OCI-LY3 (cell line): ENCODE measurements at regions not wholly inside any gene's neighbourhood (a gene's known extent, or its start where the extent isn't known, plus 50 kb on each side); places are given as distances from the start of the nearest gene placed in this dataset.
"Not testable (repeated sequence)": the region's sequence is repeated elsewhere in the genome, so short reads cannot be mapped to it uniquely, and the experiment has no call there.

Source experiments
- H2AFZ ChIP-seq: fragments of 200-600, 300-600 bp; shearing (Covaris generic); 2 replicates; pipeline ENCODE4 v1.6.0; 2014; ENCODE audit warnings: antibody characterized with exemption, low read depth, low read length
- H3K27ac ChIP-seq: fragments of 200-600, 300-600 bp; sonication (generic); 2 replicates; pipeline ENCODE4 v1.5.1; 2014; ENCODE audit warnings: mild to moderate bottlenecking, low read length, moderate library complexity, mixed read lengths
- H3K27me3 ChIP-seq: fragments of 200-600, 300-600 bp; sonication (generic); 2 replicates; pipeline ENCODE4 v1.6.1; 2014; ENCODE audit warnings: low read depth, low read length, mixed read lengths
- H3K36me3 ChIP-seq: fragments of 200-600, 300-600 bp; sonication (generic); replicated peaks from 2 replicates; pipeline ENCODE3; 2014; ENCODE audit warnings: low read depth, low read length, mixed read lengths
- H3K4me1 ChIP-seq: fragments of 300-600, 200-600 bp; sonication (generic); 2 replicates; pipeline ENCODE4 v1.6.1; 2014; ENCODE audit warnings: low read length, mixed read lengths
- H3K4me2 ChIP-seq: fragments of 200-600, 300-600 bp; sonication (generic); 2 replicates; pipeline ENCODE4 v1.6.1; 2014; ENCODE audit warnings: low read length, mixed read lengths
- H3K4me3 ChIP-seq: fragments of 300-600, 200-600 bp; sonication (generic); 2 replicates; pipeline ENCODE4 v1.5.1; 2014; ENCODE audit warnings: antibody characterized with exemption, mild to moderate bottlenecking, low read length, moderate library complexity
- H3K79me2 ChIP-seq: fragments of 300-600, 200-600 bp; shearing (Covaris generic); 2 replicates; pipeline ENCODE4 v1.6.1; 2014; ENCODE audit warnings: mild to moderate bottlenecking, low read length, mixed read lengths
- H3K9ac ChIP-seq: fragments of 300-600, 200-600 bp; shearing (Covaris generic); 2 replicates; pipeline ENCODE4 v1.6.0; 2014; ENCODE audit warnings: mild to moderate bottlenecking, low read length, moderate library complexity
- H3K9me3 ChIP-seq: fragments of 200-600, 300-600 bp; shearing (Covaris generic); 2 replicates; pipeline ENCODE4 v1.6.1; 2014; ENCODE audit warnings: low read length, mixed read lengths; ENCODE audit not compliant: insufficient read depth
- H4K20me1 ChIP-seq: fragments of 200-600, 300-600 bp; sonication (generic); 2 replicates; pipeline ENCODE4 v1.6.1; 2016; ENCODE audit warnings: low read length, mixed read lengths; ENCODE audit not compliant: insufficient read depth
- EZH2phosphoT487 ChIP-seq: fragments of 200-600 bp; shearing (Covaris generic); IDR thresholded peaks from 2 replicates; pipeline ENCODE4 v1.6.1; 2018; ENCODE audit warnings: antibody characterized with exemption, mixed run types, low read depth
- TF ChIP-seq, protein P1 (sequence below): fragments of 200-600, 300-600 bp; sonication (generic); IDR thresholded peaks from 2 replicates; pipeline ENCODE4 v1.5.1; 2014; ENCODE audit warnings: antibody characterized with exemption, low read length, low read depth

DNA sequence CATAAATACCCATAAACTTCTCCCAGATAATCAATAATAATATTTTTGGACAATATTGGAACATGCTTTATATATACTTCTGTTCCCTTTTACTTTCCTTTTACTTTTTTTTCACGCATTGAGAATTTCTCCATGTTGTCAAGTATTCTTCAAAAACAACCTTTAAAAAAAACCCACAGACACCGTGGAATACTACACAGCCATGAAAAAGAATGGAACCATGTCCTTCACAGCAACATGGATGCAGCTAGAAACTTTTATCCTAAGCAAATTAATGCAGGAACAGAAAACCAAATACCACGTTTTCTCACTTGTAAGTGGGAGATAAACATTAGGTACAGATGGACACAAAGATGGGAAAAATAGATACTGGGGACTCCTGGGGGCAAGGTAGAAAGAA lies 854.7 kb downstream of the TBC1D22A start:
- Histone ChIP-seq H4K20me1 (no peaks in the 10 kb centered on the region), H3K4me3 (no peak overlapping the region), H3K9ac (no peak overlapping the region), H2AFZ (no peak overlapping the region), H3K4me2 (no peak overlapping the region), H3K79me2 (no peaks in the 10 kb centered on the region), H3K27me3 (no peaks in the 10 kb centered on the region), H3K9me3 (no peaks in the 10 kb centered on the region), H3K4me1 (no peaks in the 10 kb centered on the region), H3K36me3 (no peaks in the 10 kb centered on the region), H3K27ac (no peak overlapping the region)
- TF ChIP-seq, protein P1, sequence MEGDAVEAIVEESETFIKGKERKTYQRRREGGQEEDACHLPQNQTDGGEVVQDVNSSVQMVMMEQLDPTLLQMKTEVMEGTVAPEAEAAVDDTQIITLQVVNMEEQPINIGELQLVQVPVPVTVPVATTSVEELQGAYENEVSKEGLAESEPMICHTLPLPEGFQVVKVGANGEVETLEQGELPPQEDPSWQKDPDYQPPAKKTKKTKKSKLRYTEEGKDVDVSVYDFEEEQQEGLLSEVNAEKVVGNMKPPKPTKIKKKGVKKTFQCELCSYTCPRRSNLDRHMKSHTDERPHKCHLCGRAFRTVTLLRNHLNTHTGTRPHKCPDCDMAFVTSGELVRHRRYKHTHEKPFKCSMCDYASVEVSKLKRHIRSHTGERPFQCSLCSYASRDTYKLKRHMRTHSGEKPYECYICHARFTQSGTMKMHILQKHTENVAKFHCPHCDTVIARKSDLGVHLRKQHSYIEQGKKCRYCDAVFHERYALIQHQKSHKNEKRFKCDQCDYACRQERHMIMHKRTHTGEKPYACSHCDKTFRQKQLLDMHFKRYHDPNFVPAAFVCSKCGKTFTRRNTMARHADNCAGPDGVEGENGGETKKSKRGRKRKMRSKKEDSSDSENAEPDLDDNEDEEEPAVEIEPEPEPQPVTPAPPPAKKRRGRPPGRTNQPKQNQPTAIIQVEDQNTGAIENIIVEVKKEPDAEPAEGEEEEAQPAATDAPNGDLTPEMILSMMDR, result no peak
- TF ChIP-seq EZH2phosphoT487, result no peak

DNA sequence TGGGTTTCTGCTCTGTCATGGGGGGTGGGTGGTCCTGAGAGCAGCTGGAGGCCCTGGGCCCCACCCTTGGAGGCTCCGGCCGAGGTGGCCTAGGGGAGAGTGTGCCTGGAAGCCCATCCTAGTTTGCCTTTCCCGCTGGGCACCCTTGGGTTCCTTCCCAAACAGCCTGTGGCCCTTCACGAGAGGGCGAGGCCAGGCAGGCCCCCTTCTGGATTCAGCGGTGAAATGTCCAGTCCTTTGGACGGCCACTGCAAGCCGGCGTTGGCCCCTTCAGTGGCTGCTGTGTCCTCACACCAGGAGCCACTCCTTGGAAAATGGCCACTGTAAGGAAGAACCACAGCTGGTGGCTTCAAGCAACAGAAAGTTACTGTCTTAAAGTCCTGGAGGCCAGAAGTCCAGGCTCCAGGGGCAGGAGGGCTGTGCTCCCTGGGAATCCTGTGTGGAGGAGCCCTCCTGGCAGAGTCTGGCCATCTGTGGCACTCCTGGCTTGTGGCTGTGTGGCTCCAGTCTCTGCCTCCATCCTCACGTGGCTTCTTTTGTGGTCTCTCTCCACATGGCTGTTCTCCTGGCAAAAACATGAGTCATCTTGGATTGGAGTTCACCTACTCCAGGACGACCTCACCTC lies 854.1 kb downstream of the TBC1D22A start:
- Histone ChIP-seq H3K4me3 (no peak overlapping the region), H2AFZ (no peak overlapping the region), H4K20me1 (no peaks in the 10 kb centered on the region), H3K9me3 (no peaks in the 10 kb centered on the region), H3K27ac (no peak overlapping the region), H3K36me3 (no peaks in the 10 kb centered on the region), H3K4me2 (no peak overlapping the region), H3K4me1 (no peaks in the 10 kb centered on the region), H3K79me2 (no peaks in the 10 kb centered on the region), H3K9ac (no peak overlapping the region), H3K27me3 (no peaks in the 10 kb centered on the region)
- TF ChIP-seq, protein P1, result no peak
- no peak for TF ChIP-seq EZH2phosphoT487

DNA sequence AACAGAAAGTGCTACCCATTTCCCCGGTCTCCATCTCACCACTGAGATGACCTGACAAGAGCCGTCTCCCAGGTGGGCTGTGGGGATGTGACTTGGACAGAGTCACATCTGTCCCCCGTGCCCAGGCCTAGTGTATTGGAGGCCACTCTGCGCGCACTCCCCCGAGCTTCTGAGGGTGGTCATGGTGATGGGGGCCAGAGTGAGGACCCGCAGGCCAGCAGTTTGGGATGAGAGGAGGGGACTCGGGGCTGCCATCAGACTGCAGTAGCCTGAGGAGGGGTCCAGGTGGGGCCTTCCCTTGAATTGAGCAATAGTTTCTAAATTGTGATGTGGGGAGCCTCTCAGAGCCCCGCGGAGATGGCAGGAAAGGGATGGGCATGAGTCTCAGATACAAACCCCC lies 852.6 kb downstream of the TBC1D22A start:
- H3K4me2 ChIP-seq, result no peak overlapping the region
- H3K79me2 ChIP-seq, result no peaks in the 10 kb centered on the region
- TF ChIP-seq EZH2phosphoT487, result no peak
- TF ChIP-seq, protein P1, result no peak
- no peaks in the 10 kb centered on the region for H3K4me1 ChIP-seq
- H2AFZ ChIP-seq, result no peak overlapping the region
- H3K4me3 ChIP-seq, result no peak overlapping the region
- H3K36me3 ChIP-seq, result no peaks in the 10 kb centered on the region
- no peak overlapping the region for H3K27ac ChIP-seq
- H3K27me3 ChIP-seq, result no peaks in the 10 kb centered on the region
- no peaks in the 10 kb centered on the region for H4K20me1 ChIP-seq
- H3K9me3 ChIP-seq, result no peaks in the 10 kb centered on the region
- H3K9ac ChIP-seq, result no peak overlapping the region

DNA sequence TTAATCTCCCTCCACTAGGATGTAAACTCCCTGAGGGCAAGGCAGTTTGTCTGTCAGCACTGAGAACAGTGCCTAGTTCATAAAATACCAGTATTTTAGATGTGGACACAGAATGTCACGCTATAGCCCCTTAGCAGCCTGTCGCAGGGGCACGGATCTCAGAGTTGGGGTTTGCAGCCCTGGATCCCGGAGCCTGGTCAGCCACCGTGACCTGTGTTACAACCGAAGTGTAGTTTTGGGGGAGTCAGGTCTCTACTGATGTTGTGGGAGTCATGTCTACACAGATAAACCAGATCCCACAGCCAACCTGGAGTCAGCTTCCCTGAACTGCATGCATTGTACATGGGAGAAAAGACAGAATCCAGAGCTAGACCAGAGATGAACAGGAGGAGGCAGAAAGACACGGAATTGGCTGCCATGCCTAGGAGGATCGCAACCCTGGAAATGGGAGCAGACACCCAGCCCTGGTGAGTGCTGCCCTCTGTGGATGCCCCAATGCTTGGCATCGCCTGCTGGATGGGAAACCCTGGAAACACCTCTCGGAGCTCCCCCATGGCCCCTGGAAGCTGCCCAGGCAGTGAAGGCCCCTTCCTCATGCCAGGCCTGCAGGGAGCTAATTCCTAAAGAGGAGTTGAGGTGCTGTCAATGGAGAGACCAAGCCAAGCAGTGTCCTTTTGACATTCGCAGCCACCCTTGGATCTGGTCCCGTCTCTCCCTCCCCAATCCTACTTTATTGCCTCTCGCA lies 851.3 kb downstream of the TBC1D22A start:
- no peak for TF ChIP-seq EZH2phosphoT487
- TF ChIP-seq, protein P1, result no peak
- H3K4me2 ChIP-seq, result no peak overlapping the region
- H3K79me2 ChIP-seq, result no peaks in the 10 kb centered on the region
- no peak overlapping the region for H3K9ac ChIP-seq
- no peaks in the 10 kb centered on the region for H3K36me3 ChIP-seq
- H3K4me3 ChIP-seq, result no peak overlapping the region
- H3K27me3 ChIP-seq, result no peaks in the 10 kb centered on the region
- H4K20me1 ChIP-seq, result no peaks in the 10 kb centered on the region
- no peak overlapping the region for H3K27ac ChIP-seq
- no peak overlapping the region for H2AFZ ChIP-seq
- H3K4me1 ChIP-seq, result no peaks in the 10 kb centered on the region
- no peaks in the 10 kb centered on the region for H3K9me3 ChIP-seq

DNA sequence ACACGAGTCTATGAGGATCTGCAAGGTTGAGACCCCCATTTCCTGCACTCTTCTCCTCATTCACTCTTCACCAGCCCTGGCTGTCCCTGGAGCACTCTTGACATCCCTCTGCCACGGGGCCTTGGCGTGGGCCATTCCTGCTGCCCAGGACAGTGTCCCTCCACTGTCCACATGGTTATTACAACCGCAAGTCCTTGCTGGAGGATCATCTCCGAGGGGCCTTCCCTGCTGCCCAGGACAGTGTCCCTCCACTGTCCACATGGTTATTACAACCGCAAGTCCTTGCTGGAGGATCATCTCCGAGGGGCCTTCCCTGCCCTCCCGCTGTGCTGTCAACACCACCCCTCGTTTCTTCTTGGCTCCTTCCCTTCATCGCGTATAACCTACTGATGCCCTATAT lies 850.7 kb downstream of the TBC1D22A start:
- H3K79me2 ChIP-seq, H3K4me1 ChIP-seq, H3K9me3 ChIP-seq, H3K4me2 ChIP-seq, H2AFZ ChIP-seq, H3K36me3 ChIP-seq, H3K4me3 ChIP-seq, H4K20me1 ChIP-seq, H3K9ac ChIP-seq, H3K27me3 ChIP-seq, H3K27ac ChIP-seq: not testable (repeated sequence)
